NCI-H510A treated with DMSO at 0.1 percent for 48 hours (cell line): ENCODE measurements at regions not wholly inside any gene's neighbourhood (a gene's known extent, or its start where the extent isn't known, plus 50 kb on each side); places are given as distances from the start of the nearest gene placed in this dataset.

Source experiments
- DNase-seq: peaks from one replicate; lab custom pipeline; 2025; lab: John Stamatoyannopoulos, UW

DNA sequence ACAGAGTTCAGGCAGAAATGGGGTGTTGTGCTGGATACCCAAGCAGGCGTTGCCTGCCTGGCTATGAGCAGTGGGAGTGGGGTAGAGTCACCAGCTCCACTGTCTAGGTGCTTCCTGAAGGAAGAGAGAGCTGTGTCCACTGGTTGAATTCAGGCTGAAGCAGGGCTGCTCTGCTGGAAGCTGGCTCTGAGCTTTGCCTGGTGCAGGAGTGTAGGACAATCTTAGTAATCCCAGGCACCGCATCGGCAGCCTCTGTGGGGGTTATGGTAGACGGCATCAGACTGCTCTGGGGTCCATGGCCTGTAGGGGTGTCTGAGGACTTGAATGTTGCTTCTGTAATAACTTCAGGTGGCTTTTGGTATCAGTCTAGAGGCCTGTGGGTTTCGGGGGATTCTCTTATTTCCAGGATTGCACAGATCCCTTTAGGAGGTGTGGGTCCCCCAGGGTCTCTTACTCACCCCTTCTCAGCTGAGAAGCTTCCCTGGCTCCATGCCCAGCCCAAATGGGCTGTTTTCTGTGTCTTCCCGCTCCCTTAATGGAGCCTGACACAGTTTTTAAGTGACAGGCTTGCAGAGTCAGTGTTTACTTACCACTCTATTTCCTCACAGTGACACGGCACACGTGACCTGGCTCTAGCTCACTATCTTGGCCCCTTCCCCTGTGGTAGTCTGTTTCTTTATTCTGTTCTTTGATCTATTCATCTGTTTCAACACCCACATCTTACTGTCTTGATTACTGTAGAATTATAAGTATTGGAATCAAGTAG lies 644.3 kb downstream of the CBLN2 start:
- DNase-seq = peak; percentile 70

DNA sequence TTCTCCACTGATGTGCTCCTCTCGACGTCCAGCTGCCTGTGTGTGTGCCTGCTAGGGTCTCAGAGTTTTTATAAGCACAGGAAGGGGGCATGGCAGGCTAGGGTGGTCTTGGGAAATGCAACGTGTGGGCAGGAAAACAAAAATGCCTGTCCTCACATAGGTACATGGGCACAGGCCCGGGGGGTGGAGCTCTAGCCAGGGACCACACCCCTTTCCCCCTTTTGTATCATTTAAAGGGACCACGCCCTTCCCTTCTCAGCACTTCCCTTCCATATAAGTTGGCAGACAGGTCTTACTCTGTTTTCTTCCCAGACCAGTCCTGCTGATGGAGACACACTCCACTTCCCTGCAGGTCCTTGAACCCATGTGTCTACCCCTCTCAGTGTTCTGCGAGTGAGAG lies 645.0 kb downstream of the CBLN2 start:
- DNase-seq = no peak

DNA sequence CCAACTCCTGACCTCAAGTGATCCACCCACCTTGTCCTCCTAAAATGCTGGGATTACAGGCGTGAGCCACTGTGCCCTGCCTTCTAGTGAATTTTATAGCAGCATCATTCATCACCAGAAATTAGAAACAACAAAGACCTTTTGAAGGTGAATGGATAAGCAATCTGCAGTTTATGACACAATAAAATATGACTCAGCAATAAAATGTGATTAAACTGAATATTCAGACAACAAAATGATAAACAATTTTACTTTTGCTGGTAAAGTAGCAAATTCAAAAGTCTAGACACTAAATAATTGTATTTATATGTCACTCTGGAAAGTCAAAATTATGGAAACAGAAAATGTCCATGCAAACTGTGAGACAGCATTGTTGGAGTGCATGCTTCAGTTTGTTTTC lies 656.6 kb downstream of the CBLN2 start:
- DNase-seq = no peak

- peak; percentile 34 for DNase-seq
These were observed 665.9 kb downstream of the CBLN2 start for GRCh38 chr18:71878226-71878625.

DNA sequence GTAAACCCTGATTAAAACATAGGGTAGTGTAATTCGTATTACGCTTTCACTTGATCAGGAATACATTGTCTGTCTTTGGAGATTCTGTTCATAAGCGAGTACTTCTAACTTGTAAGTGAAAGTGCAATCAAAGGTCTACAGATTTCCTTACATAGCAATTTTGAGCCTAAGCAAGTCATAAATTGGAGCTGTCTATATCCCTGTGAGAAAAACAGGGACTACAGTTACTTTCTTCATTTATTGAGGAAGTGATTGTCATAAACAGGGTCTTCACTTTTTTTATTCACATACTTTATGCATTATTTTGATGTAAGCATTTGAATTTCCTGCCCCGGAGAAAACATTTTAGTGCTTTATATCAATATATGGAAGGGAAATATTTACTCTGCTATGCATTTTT lies 670.4 kb downstream of the CBLN2 start:
- DNase-seq = no peak

DNA sequence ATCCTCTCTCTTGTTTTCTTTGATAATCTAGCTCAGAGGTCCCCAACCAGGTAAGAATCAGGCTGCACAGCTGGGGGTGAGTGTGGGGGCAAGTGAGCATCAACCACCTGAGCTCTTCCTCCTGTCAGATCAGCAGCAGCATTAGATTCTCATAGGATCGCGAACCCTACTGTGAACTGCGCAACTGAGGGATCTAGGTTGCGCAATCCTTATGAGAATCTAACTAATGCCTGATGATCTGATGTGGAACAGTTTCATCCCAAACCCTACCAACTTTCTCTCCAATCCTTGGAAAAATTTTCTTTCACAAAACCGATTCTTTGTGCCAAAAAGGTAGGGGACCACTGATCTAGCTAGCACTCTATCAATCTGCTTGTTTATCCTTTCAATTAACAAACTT lies 678.3 kb downstream of the CBLN2 start:
- no peak for DNase-seq

DNA sequence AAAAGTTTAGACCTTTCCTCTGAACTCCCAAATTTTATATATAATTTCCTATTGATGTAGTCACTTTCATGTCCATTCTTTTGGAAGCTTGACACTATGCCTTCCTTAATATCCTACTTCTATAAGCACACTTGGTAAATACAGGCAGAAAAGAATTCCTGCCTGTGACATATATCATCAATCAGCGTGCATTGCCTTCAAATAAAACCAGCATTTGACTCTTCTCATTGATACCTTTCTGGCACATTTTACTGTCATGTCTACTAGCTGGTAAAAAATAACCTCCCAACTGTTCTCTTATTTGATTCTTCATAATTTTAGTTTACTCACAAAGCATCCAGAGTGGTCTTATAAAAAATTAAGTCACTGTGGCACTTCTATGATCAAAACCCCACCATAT lies 693.5 kb downstream of the CBLN2 start:
- DNase-seq = no peak

DNA sequence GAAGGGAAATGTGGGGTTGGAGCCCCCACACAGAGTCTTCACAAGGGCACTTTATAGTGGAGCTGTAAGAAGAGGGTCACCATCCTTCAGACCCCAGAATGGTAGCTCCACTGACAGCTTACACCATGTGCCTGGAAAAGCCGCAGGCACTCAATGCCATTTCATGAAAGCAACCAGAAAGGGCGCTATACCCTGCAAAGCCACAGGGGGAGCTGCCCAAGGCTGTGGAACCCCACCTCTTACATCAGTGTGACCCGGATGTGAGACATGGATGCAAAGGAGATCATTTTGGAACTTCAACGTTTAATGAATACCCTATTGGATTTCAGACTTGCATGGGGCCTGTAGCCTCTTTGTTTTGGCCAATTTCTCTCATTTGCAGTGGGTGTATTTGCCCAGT lies 694.7 kb downstream of the CBLN2 start:
- DNase-seq = no peak

DNA sequence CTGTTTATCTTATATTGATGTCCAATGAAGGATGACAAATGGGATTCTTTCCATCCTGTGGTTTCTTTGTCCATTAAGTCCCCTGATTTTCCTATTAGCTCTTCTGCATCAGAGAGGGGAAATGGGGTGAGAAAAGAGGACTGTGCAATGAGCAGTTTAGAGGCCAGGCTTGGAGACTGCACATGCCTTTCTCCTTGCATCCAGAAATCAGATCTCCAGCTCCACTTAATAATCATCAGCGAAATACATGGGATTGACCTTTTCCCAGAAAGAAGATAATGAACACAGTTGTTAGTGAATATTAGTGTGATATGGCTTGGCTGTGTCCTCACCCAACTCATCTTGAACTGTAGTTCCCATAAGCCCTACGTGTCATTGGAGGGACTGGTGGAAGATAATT lies 697.4 kb downstream of the CBLN2 start:
- DNase-seq = no peak

DNA sequence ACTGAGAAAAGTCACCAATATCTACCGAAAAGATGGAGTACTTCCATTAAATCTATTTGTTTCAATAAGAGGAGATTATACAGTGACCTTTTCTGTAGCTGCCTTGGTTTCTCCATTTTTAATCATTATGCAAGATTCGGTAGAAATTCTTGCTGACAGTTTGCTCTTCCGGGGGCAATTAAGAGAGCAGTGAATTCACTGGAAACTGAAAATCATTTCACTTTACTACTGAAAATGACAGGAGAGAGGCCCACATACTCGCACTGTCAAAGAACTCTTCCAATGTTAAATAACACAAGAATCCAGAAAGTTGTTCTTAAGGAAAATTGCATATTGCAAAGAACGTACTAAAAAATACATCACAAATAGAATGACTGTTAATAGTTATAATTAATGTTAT lies 699.3 kb downstream of the CBLN2 start:
- no peak for DNase-seq

DNA sequence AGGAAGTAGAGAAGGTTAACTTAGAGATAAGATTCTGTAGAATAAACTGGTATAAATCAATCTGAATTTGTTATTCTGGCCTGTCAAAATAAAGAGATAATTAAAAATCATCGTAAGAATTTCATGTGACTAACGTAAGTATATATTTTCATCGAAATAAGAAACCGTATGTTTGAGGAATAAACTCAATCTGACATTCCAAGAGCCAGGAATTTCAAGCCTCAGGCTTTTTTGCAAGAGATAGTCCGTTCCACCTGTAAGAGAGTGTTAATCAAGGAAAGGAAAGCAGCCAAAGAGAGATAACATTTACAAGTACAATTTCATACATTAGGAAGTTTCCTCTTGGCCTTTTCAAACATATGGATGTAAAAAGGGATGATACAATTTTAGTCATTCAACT lies 701.5 kb downstream of the CBLN2 start:
- DNase-seq = no peak

DNA sequence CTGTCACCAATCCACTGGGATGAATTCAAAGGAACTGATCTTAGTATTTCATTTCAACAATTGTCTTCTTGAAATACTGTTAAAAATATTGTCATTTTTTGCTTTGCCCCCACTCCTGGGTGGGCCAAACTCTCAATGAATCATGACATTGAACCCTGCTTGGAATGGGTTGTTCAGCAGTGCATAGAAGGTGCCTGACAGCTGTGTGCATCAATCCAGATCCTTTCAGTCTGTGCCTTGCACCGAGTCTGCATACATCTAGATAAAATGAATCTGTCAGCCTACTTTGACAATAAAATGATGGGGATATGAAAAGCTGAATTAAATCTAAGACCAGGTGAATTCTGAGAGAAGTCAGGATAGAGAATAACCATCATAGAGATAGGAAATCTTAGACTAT lies 706.6 kb downstream of the CBLN2 start:
- no peak for DNase-seq

DNA sequence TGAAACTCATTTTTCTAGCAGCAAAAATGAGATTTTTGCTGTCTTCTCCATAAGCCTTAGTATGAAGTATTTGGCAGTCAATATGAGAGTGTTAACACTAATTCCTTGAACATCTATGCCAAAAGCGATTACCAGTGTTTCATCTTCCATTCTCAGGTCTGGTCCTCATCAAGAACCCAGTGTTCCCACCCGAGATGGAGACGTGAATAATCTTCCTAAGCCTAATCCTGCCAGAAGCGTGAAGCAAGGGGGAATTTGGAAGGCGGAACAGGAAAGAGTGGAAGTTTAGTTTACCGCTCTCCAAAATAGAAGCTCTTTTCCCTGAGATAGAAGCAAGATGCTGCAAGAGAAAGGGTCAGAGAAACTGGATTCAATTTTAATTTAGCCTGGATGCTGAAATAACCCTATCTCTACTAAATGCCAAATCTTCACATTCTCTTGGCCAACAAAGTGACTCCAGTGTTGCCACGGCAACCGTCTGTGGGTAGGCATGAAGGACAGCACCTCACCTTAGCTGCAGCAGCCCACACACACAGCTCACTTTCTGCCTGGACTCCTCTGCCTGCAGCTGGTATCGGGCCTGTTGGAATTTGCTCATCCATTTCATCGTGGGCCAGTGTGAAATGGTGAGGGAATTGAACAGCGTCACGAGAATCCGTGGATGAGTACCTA lies 711.1 kb downstream of the CBLN2 start:
- DNase-seq = no peak

- DNase-seq = no peak
These were observed 713.1 kb downstream of the CBLN2 start for GRCh38 chr18:71831039-71831438.

GRCh38 chr18:71827301-71827700 lies 716.8 kb downstream of the CBLN2 start:
- DNase-seq = no peak

DNA sequence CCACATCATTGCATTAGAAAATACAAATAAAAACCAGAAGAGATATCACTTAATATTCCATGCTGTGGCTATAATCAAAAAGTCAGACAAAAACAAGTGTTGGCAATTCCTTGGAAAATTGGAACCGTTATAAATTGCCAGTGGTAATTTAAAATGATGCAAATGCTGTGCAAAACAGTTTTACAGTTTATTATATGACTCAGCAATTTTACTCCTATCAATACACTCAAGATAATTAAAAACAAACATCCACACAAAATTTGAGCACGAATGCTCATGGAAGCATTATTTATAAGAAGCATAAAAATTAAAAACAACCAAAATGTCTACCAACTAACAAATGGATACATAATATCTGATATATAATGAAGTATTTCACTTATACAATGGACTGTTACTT lies 728.8 kb downstream of the CBLN2 start:
- no peak for DNase-seq

DNA sequence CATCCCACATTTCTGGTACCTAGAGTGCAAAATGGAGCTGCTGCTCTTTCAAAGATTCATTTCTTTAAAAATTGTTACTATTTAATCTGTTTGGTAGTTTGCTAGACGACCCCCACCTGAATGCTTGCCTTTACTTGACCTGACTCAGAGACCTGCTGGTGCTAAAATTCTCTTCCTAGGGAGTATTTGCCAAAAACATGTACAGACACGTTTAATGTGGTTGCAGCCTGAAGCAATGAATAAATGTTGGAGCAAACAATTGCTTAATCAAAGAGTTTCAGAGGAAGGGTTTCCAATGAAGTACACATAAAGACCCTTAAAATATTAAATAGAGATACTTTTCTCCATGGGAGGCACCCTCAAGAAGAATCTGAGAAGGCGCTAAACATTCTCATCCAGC lies 734.4 kb downstream of the CBLN2 start:
- DNase-seq = no peak

DNA sequence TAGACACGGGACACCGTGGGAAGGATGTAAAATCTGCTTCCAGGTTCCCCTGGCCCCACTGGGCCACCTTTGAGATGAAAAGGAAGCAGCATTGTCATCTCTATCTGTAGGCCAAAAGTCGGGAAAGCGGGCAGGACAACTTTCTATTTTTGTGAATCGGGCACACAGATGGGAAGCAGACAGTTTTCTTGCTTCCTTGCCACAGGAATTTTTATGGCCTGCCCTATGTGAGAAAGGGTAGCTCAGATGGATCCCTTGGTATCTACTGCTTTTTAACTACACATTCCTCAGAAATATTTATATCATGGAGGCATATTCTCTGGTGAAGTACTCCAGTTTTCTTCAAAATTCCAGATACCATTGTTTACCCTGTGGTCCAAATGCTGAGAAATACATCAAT lies 735.5 kb downstream of the CBLN2 start:
- no peak for DNase-seq

GRCh38 chr18:71807586-71807985 lies 736.6 kb downstream of the CBLN2 start:
- DNase-seq = no peak

DNA sequence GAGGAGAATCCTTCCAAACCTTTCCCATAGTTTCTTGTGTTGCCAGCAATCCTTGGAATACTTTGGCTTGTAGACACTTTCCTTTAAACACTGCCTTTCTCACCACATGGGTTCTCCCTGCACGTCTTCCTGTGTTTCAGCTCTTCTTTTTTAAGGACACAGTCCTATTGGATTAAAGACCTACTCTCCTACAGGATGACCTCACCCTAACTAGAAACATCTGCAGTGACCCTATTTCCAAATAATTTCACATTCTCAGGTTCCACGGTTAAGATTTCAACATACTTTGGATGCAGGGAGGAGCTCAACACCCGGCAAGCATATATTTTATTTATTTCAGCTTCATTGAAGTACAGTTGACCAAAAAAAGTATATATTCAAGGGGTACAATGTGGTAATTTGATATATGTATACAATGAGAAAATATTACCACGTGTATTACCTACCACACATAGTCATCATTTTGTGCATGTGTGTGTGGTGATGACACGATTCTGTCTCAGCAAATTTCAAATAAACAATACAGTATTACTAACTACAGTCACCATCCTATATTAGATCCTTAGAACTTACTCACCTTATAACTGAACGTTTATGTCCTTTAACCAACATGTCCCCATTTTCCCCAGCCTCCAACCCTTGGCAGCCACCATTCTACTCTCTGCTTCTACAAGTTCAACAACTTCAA lies 745.0 kb downstream of the CBLN2 start:
- no peak for DNase-seq

GRCh38 chr18:71797554-71797953 lies 746.6 kb downstream of the CBLN2 start:
- DNase-seq = no peak

GRCh38 chr18:71784777-71785176 lies 759.4 kb downstream of the CBLN2 start:
- DNase-seq = no peak

GRCh38 chr18:71760541-71760940 lies 783.6 kb downstream of the CBLN2 start:
- peak; percentile 80 for DNase-seq
